Stimulated activated memory B cell treated with anti-CD40 and anti-IgM and Interleukin-4, amounts not matched to agents 10 μg/mL and 1 μg/mL and 100 μg/mL, for 72 hours (primary cell): ENCODE measurements at regions not wholly inside any gene's neighbourhood (a gene's known extent, or its start where the extent isn't known, plus 50 kb on each side); places are given as distances from the start of the nearest gene placed in this dataset.

ENCODE experiments used
- ATAC-seq: fragments of 150-1000 bp; cut with Tn5 transposase; 2 replicates; pipeline ENCODE4 v1.10.0; 2021
- H3K27ac Mint-ChIP-seq: one replicate; pipeline ENCODE4 v1.8.0; 2022; ENCODE audit warnings: mild to moderate bottlenecking, mixed read lengths
- H3K27me3 Mint-ChIP-seq: one replicate; pipeline ENCODE4 v1.8.0; 2022; ENCODE audit warnings: mixed read lengths
- H3K36me3 Mint-ChIP-seq: one replicate; pipeline ENCODE4 v1.8.0; 2022; ENCODE audit warnings: mixed read lengths
- H3K4me1 Mint-ChIP-seq: one replicate; pipeline ENCODE4 v1.8.0; 2022; ENCODE audit warnings: mixed read lengths
- H3K4me3 Mint-ChIP-seq: one replicate; pipeline ENCODE4 v1.8.0; 2022; ENCODE audit warnings: mild to moderate bottlenecking, moderate library complexity, mixed read lengths
- H3K9me3 Mint-ChIP-seq: one replicate; pipeline ENCODE4 v1.8.0; 2022; ENCODE audit warnings: mixed read lengths

GRCh38 chr12:124517260-124518050, 50.0 kb downstream of the NCOR2 start:
- Mint-ChIP-seq H3K9me3 (peaks cover 3% of the 10 kb centered on the region), H3K27me3 (no peaks in the 10 kb centered on the region), H3K27ac (no peak overlapping the region), H3K36me3 (peaks cover 26% of the 10 kb centered on the region), H3K4me1 (peaks cover 42% of the 10 kb centered on the region), H3K4me3 (no peak overlapping the region)
- ATAC-seq, result no peak

- no peak overlapping the region for H3K27ac Mint-ChIP-seq
- H3K36me3 Mint-ChIP-seq, result peaks cover 26% of the 10 kb centered on the region
- no peaks in the 10 kb centered on the region for H3K27me3 Mint-ChIP-seq
- no peak for ATAC-seq
- H3K4me3 Mint-ChIP-seq, result no peak overlapping the region
- peaks cover 38% of the 10 kb centered on the region for H3K4me1 Mint-ChIP-seq
- H3K9me3 Mint-ChIP-seq, result peaks cover 3% of the 10 kb centered on the region
These were observed 50.6 kb downstream of the NCOR2 start for GRCh38 chr12:124516850-124517249.

- Mint-ChIP-seq H3K4me3 (no peak overlapping the region), H3K27me3 (no peaks in the 10 kb centered on the region), H3K9me3 (peaks cover 3% of the 10 kb centered on the region), H3K4me1 (peaks cover 39% of the 10 kb centered on the region), H3K27ac (no peak overlapping the region), H3K36me3 (peaks cover 27% of the 10 kb centered on the region)
- ATAC-seq, result no peak
These were observed 51.4 kb downstream of the NCOR2 start for GRCh38 chr12:124515981-124516380.

GRCh38 chr12:124514996-124515932, 52.1 kb downstream of the NCOR2 start:
- peaks cover 32% of the 10 kb centered on the region for H3K36me3 Mint-ChIP-seq
- no peak for ATAC-seq
- H3K4me1 Mint-ChIP-seq, result peaks cover 39% of the 10 kb centered on the region
- no peak overlapping the region for H3K4me3 Mint-ChIP-seq
- peaks cover 3% of the 10 kb centered on the region for H3K9me3 Mint-ChIP-seq
- H3K27me3 Mint-ChIP-seq, result no peaks in the 10 kb centered on the region
- no peak overlapping the region for H3K27ac Mint-ChIP-seq

GRCh38 chr12:124514145-124514995, 53.0 kb downstream of the NCOR2 start:
- Mint-ChIP-seq H3K27me3 (no peaks in the 10 kb centered on the region), H3K4me3 (no peak overlapping the region), H3K9me3 (peaks cover 3% of the 10 kb centered on the region), H3K36me3 (peaks cover 32% of the 10 kb centered on the region), H3K27ac (no peak overlapping the region), H3K4me1 (peaks cover 39% of the 10 kb centered on the region)
- no peak for ATAC-seq

- no peak for ATAC-seq
- peaks cover 32% of the 10 kb centered on the region for H3K36me3 Mint-ChIP-seq
- peaks cover 39% of the 10 kb centered on the region for H3K4me1 Mint-ChIP-seq
- H3K27me3 Mint-ChIP-seq, result no peaks in the 10 kb centered on the region
- peaks cover 3% of the 10 kb centered on the region for H3K9me3 Mint-ChIP-seq
- no peak overlapping the region for H3K4me3 Mint-ChIP-seq
- no peak overlapping the region for H3K27ac Mint-ChIP-seq
These were observed 54.0 kb downstream of the NCOR2 start for GRCh38 chr12:124513297-124513867.

- Mint-ChIP-seq H3K9me3 (peaks cover 3% of the 10 kb centered on the region), H3K4me1 (peaks cover 39% of the 10 kb centered on the region), H3K27me3 (no peaks in the 10 kb centered on the region), H3K27ac (no peak overlapping the region), H3K4me3 (no peak overlapping the region), H3K36me3 (peaks cover 32% of the 10 kb centered on the region)
- ATAC-seq, result no peak
These were observed 54.6 kb downstream of the NCOR2 start for GRCh38 chr12:124512667-124513296.

GRCh38 chr12:124511259-124511985, 56.0 kb downstream of the NCOR2 start:
- H3K36me3 Mint-ChIP-seq, result peaks cover 32% of the 10 kb centered on the region
- no peak for ATAC-seq
- H3K27me3 Mint-ChIP-seq, result no peaks in the 10 kb centered on the region
- H3K27ac Mint-ChIP-seq, result no peak overlapping the region
- H3K4me1 Mint-ChIP-seq, result peaks cover 52% of the 10 kb centered on the region
- H3K9me3 Mint-ChIP-seq, result peaks cover 3% of the 10 kb centered on the region
- H3K4me3 Mint-ChIP-seq, result no peak overlapping the region

GRCh38 chr12:124510301-124510970, 57.0 kb downstream of the NCOR2 start:
- Mint-ChIP-seq H3K4me3 (no peak overlapping the region), H3K27ac (no peak overlapping the region), H3K9me3 (peaks cover 1% of the 10 kb centered on the region), H3K36me3 (peaks cover 28% of the 10 kb centered on the region), H3K27me3 (no peaks in the 10 kb centered on the region), H3K4me1 (peaks cover 58% of the 10 kb centered on the region)
- no peak for ATAC-seq

GRCh38 chr12:124509676-124510300, 57.6 kb downstream of the NCOR2 start:
- Mint-ChIP-seq H3K27ac (no peak overlapping the region), H3K4me1 (peaks cover 61% of the 10 kb centered on the region), H3K9me3 (no peaks in the 10 kb centered on the region), H3K36me3 (peaks cover 22% of the 10 kb centered on the region), H3K27me3 (no peaks in the 10 kb centered on the region), H3K4me3 (no peak overlapping the region)
- ATAC-seq, result no peak

GRCh38 chr12:124509300-124509675, 58.1 kb downstream of the NCOR2 start:
- H3K27me3 Mint-ChIP-seq, result no peaks in the 10 kb centered on the region
- H3K9me3 Mint-ChIP-seq, result no peaks in the 10 kb centered on the region
- H3K27ac Mint-ChIP-seq, result no peak overlapping the region
- peaks cover 20% of the 10 kb centered on the region for H3K36me3 Mint-ChIP-seq
- no peak overlapping the region for H3K4me3 Mint-ChIP-seq
- no peak for ATAC-seq
- H3K4me1 Mint-ChIP-seq, result peaks cover 64% of the 10 kb centered on the region

GRCh38 chr12:124508381-124509079, 58.9 kb downstream of the NCOR2 start:
- no peak overlapping the region for H3K27ac Mint-ChIP-seq
- no peaks in the 10 kb centered on the region for H3K9me3 Mint-ChIP-seq
- no peaks in the 10 kb centered on the region for H3K27me3 Mint-ChIP-seq
- H3K4me3 Mint-ChIP-seq, result no peak overlapping the region
- peak; percentile 37 for ATAC-seq
- H3K4me1 Mint-ChIP-seq, result peaks cover 65% of the 10 kb centered on the region
- H3K36me3 Mint-ChIP-seq, result peaks cover 15% of the 10 kb centered on the region
